GM19035 (cell line): ENCODE measurements at regions not wholly inside any gene's neighbourhood (a gene's known extent, or its start where the extent isn't known, plus 50 kb on each side); places are given as distances from the start of the nearest gene placed in this dataset.
"Not testable (repeated sequence)": the region's sequence is repeated elsewhere in the genome, so short reads cannot be mapped to it uniquely, and the experiment has no call there.

ENCODE experiments used
- ATAC-seq: cut with Tn5 transposase; IDR thresholded peaks from one replicate; pipeline ENCODE4 v1.9.1; 2021; ENCODE audit not compliant: unreplicated experiment

DNA sequence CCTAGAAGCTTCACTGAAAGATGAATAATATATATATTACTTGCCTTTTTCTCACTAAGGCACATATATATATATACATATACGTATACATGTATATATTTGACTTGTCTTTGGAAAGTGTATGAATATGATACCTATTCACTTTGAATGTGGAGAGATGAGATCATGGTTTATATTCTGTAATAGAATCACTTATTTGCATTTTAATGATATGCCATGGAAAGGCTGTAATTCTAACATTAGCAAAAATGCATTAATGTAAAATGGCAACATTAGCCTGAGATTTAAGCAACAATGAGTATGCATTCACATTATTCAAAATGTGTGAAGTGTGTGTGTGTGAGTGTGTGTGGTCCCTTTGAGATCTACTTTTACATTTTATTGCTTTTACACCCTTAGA, 54.5 kb upstream of the PRKD1 start:
- no peak for ATAC-seq

DNA sequence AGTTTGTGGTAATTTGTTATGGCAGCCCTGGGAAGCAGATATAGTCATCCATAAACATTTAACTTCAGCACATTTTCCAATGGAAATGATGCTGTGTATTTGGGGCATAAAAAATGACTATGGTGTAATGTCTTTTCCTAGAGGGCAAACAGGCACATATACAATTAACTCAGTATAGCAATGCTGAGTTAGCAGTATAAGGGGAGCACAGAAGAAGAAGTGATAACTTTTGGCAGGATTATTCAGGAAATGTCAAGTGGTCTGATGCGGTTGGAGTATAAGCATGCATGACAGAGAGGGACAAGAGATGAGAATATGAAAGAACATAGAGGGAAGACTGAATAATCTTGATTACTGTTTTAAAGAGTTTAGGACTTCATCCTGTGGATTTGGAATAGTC, 55.3 kb upstream of the PRKD1 start:
- no peak for ATAC-seq

DNA sequence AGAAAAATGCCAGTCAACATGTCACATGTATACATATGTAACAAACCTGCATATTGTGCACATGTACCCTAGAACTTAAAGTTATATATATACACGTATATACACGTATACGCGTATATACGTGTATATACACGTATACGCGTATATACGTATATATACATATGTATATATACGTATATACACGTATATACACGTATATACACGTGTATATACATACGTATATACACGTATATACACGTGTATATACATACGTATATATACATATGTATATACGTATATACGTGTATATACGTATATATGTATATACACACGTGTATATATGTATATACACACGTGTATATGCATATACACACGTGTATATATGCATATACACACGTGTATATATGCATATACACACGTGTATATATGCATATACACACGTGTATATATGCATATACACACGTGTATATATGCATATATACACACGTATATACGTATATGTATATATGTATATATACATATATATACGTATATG, 62.8 kb upstream of the PRKD1 start:
- ATAC-seq: not testable (repeated sequence)

DNA sequence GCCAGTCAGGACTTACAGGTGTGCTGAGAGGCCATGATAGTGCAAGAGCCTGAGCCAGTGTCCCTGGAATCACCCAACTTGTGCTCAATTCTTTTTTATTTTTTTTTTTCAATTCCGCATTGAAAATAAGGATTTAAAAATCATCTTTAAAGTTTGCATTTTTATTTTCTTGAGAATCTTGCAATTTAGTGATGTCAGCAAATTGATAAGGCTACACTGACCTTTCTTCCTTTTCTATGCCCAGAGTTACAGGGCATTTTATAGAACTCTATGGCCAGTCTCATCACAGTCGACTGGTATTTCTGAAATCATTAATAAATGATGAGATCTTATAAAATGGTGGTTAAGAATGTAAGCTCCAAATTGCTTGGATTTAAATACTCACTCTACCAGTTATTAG, 63.3 kb upstream of the PRKD1 start:
- no peak for ATAC-seq

DNA sequence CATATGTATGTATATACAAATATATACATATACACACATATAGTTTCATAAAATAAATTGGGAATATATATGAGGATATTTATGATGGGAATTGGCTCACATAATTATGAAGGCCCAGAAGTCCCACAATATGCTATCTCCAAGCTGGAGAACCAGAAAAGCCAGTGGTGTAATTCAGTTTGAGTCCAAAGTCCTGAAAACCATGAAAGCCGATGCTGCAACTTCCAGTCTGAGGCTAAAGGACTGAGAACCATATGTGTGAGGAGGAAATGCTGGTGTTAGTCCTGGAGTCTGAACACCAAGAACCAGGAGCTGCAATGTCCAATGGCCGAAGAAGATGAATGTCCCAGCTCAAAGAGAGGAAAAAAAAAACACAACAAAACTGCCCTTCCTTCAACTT, 65.5 kb upstream of the PRKD1 start:
- no peak for ATAC-seq

DNA sequence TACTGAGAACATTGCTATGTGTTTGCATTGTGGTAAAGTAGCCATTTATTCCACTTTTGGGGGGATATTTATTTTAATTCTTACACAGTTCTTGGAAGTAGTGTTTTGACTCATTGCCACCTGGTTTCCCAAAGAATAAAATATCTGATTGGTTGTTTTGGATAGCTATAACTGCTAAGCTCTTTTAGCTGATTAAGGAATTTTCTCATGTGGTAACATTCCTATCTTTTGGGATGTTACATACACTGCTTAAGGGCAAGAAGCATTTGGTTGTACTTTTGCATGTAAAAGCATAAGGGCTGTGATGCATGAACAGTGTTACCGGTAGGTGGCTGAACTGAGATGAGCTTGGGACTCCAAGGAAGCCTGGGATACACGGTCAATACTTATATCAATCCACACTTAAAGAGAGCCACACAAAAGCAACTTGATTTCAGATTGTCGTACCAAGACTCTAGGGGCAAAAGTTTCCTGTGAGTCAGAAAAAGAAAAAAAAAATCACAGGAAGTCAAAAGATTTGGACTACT, 71.4 kb upstream of the PRKD1 start:
- ATAC-seq: no peak

DNA sequence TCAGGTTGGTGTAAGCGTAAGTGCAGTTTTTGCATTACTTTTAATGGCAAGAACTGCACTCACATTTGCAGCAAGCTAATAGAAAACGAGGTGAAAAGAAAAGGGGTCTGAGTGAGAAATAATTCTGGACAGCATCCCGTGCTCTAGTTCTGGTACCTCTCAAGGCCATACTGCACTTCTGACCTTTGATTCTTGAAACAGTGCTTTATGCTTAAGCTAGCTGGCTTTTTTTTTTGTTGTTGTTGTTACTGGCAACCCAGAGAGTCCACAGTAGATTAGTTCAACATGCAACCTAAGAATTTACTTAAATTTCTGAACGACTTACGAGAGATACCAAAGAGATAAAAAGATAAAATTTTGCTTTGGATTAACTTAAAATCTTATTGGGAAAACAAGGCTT, 75.2 kb upstream of the PRKD1 start:
- ATAC-seq: no peak

DNA sequence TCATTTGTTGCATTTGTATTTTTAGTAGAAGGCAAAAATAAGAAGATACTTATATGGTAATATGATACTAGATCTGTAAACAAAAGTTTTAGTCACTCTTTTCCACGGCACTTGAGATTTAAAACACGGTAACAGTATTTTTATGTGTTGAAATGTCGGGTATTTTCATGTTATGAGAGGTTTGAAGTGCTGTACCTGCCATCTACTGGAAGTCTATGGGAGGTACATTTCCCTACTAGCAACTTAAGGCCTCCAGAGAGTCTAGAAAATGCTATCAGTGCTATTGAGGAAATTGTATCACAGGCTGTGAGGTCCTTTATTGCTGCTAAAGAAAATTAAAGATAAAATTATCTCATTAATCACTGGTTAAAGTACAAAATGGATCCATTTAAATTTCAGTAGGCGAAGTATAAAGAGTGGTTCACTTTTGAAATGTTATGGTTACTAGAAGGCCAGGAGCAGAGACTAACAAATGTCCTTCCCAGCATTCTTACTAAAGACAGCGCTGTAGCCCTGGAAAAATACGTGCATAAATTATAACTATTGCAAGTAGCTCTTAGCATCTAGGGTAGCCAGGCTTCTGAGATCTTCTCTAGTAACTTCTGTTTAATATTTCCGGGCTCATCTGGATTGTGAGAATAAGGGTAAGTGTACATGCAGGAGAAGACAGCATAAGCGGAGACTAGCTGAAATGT, 77.6 kb upstream of the PRKD1 start:
- ATAC-seq: peak; percentile 84

DNA sequence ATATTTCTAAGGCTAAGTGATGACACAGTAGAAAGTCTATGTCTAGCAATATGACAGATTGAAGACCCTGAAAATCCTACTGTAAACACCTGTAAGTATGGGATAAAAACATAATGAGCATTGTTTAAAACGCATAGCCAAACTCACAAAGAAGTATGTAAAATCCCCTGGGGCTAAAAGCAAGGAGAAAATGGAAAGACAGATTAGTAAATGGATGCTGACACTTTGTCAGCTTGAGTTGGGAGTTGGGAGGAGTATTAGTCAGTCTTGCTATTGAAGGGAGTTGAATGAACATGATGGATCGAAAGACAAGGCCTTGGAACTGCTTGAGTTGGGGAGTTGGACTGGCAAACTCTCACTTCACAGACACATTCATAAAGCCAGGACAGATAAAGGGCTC, 79.0 kb upstream of the PRKD1 start:
- ATAC-seq: no peak

DNA sequence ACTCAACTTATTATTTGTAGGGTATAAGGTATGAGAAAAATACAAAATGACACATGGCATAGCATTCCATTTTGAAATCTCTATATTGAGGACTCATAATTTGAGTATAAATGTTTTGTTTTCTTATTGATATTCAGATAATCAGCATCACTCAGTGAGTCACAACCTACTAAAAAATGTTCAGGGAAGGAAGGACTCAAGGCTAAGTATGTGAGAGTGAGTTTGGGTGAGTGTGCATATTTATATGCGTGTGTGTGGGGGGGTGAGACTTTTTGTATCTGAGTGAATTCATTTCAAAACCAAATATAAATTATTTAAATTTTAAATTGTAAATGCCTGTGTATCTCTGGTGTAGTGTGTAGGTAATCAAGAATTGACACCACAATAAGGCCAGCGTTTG, 87.8 kb upstream of the PRKD1 start:
- ATAC-seq: no peak

DNA sequence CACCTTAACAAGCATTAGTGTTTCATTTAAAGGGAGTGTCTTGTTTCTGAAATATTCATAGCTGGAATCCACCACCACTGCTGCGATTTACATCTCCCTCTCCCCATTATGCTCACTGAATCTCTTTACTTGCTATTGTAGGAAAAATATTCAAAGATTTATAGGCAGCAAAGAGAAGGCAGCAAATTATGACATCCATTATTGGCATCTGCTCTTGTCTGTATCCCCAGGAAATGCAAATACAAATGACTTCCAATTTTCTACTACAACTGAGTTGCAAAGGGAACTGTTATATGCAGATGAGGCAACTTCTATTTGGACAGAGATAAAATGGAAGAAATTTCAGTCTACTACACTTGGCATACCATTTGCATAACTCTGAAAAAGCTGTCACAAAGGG, 88.4 kb upstream of the PRKD1 start:
- no peak for ATAC-seq

DNA sequence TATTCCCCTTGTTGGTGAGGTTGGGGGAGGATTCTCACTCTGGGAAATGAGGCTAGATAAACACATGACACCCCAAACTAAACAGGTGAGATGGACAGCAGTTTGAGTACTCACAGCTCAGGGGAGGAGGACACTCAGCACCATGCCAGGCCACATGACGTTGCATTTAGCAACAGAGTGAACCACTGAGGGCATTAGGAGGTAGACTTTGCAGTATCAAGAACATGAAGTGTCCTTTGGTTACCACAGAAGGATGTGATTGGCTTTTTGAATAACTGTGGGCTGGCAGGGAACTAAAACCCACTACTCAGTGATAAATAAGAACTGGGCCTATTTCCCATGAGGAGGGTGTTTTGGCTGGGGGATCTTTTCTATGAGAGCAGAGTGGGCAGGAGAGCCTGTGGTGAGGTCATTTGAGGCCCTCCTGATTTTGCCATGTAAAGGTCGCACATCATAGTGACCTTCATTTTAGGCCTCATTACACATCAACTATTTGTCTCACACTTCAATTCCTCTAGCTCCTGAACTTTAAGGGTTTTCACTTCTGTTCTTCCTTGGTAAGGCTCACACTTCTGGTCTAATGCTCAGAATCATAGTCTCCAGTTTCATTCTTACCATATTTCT, 89.8 kb upstream of the PRKD1 start:
- ATAC-seq: no peak

DNA sequence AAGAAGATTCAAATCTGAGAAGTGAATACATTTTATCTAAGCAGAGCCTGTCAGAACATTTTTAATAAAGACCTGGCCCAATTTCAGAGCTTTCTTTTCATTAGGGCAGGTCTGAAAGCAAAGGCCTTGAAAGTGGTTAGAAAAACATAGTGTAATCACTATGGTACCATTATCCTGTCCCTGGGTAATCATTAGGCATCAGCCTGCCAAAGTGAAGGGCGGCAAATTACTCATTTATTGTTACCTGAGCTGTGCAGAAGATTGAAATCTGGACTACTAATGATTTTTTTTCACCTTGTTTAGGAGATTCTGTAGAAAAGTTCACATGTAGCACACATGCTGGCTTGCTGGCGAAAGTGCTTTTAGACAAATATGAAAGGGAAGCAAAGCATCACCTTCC, 92.6 kb upstream of the PRKD1 start:
- no peak for ATAC-seq

DNA sequence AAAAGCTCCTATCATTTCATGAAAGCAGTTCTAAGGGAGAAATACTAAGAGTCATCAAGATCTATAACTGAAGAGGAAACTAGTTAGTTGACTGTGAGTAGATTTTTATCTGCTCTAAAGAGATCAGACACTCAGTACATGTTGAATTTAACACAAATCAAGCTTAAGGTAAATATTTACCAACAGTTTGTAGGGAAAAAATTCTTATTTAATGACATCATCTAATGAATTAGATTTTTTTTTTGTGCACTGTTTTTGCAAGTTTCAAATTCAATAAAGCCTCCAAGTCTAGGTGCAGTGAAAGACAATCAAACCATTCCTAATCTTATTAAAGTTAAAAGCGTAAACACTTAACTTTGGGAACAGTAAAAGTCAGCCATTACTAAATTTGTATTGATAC, 93.0 kb upstream of the PRKD1 start:
- no peak for ATAC-seq

DNA sequence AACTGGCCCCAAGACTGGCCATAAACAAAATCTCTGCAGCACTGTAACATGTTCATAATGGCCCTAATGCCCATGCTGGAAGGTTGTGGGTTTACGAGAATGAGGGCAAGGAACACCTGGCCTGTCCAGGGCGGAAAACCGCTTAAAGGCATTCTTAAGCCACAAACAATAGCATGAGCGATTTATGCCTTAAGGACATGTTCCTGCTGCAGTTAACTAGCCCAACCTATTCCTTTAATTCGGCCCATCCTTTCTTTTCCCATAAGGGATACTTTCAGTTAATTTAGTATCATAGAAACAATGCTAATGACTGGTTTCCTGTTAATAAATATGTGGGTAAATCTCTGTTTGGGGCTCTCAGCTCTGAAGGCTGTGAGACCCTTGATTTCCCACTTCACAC, 95.7 kb upstream of the PRKD1 start:
- ATAC-seq: not testable (repeated sequence)

DNA sequence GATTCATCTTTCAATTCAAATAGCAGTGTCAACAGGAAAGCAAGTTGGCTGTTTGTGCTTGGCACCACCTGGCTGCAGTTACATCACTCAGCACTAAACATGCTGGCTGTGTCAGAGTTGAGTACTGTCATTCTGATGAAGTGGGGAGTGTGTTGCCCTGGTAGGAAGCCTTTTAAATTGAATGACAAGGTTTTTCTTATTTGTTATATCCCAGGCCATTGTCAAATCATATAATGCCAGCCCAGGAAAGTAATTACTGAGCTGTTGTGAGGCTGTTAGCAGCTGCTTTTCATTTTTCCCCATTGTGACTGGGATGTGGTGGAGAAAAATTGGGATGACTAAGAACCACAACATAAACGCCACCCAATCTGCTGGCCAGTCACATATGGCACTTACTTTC, 106.5 kb upstream of the PRKD1 start:
- no peak for ATAC-seq

DNA sequence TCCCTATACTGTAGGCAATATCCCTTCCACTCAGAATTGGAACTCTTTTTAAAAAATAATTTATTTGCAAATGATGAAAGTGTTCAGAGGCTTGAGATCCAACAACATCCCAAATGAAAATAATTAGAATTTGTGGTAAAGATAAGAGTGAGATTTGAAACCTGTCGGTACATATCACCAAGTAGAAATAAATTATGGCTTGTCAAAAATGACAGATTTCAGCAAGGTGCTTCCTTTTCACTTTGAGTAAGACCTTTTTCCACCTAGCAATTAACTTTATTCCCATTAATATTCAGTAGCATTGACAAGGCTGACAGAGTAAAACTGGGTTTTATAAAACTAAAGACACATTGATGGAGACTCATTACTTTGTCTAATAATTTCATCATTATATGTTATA, 107.7 kb upstream of the PRKD1 start:
- ATAC-seq: no peak

DNA sequence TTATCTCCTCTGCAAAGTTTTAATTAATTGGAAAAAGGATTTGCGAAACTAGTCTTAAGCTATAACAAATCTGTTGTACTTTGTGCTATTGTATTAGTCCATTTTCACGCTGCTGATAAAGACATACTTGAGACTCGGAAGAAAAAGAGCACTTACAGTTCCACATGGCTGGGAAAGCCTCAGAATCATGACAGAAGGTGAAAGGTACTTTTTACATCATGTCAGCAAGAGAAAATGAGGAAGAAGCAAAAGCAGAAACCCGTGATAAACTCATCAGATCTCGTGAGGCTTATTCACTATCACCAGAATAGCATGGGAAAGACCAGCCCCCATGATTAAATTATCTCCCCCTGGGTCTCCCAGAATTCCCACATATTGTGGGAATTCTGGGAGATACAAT, 118.1 kb upstream of the PRKD1 start:
- no peak for ATAC-seq

DNA sequence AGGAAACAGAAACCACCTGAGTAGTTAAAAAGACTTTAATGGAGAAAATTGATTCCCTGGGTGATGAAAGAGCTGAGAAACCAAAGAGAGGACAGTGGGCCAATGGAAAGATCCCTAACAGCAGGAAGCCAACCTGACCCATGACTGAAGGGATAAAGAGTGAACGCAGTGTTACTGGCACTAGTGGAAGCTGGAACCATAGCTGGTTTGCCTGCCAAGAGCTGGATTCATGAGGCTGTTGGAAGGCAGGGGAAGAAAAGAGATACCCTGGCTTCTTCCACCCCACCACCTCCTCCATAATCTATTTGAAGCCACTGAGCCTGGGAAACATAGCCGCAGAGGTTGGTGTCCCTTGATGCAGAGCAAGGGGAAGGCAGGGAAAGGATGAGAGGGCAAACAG, 125.5 kb upstream of the PRKD1 start:
- ATAC-seq: no peak

DNA sequence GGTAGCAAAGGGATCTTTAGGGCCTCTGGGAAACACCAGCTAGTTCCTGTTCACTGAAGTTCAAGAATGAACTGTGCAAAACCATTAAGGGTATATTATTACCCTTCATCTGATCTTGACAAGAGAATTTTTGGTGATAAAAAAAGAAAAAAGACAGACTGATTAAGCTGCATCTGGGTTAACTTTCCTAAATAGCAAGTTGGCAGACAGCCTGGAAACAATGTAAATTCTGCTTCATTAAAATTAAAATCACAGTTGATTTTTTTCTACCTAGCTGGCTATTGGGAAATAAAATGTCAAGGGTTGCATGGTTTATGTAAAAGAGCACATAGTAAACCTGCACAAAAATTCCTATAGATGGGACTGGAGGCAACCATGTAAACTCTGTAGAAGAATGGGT, 126.6 kb upstream of the PRKD1 start:
- ATAC-seq: no peak

DNA sequence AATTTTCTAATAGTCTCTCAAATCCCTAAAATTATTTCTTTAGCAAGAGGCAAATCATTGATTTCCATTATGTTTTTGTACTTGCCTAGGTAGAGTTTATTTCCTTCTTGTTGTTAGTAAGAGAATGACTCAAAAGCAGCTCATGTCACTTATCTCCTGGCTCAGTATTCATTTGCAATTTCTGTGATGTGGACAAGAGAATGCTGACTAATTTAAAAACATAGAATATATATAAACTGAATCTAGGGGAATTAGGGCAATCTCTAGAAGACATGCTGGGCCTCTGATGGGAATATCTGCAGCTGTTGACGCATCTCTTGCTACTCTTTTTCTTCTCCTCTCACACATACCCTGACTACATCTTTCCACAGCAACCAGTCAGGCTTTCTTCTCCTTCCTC, 130.8 kb upstream of the PRKD1 start:
- ATAC-seq: no peak

DNA sequence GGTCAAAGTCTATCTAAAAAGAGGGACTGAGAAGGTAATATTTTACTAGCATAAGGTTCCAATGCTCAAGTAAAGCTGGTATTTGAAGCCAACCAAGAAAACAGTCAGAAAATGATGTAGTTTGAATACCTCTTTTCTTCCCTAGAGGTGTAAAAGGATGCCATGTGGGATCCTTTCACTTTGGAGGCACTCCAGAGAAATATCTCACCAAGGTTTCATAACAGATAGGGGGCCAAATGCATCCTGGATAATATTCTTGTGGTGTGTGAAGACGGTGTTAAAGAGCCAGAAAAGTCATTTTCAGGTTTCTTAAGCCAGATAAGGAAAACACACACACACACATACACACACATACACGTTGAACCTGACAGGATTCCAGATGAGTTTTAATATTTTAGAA, 136.1 kb upstream of the PRKD1 start:
- no peak for ATAC-seq

DNA sequence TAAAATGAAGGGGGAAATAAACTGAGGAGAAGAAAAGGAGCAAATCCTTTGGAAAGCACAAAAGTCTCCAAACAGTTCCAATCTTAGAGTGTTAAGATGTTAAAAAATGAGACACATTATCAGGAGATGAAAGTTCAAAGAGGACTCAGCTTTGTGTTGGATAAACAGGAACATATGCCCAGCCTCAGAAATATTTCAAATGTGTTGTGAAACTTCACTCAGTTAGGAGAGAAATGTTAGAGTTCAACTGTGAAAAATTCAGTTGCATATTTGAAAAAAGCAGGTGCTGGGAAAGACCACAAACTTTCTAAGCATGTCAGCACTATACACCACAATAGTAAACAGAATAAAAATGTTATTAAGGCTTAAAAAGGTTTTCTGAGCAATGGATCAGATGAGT, 136.8 kb upstream of the PRKD1 start:
- no peak for ATAC-seq
